Neutrophil (primary cell): ENCODE measurements at regions not wholly inside any gene's neighbourhood (a gene's known extent, or its start where the extent isn't known, plus 50 kb on each side); places are given as distances from the start of the nearest gene placed in this dataset.

Experiments
- H3K27ac ChIP-seq: fragments of 200-600 bp; sonication (generic); 2 replicates; pipeline ENCODE4 v1.5.1; 2016; ENCODE audit warnings: mild to moderate bottlenecking, moderate library complexity
- H3K27me3 ChIP-seq: fragments of 200-600 bp; sonication (generic); 2 replicates; pipeline ENCODE4 v1.6.0; 2016; ENCODE audit warnings: mild to moderate bottlenecking
- H3K36me3 ChIP-seq: fragments of 200-600 bp; sonication (generic); 2 replicates; pipeline ENCODE4 v1.5.1; 2017
- H3K4me1 ChIP-seq, 2 experiments: fragments of 200-600 bp in 1 of 2; sonication (generic) in 1 of 2; 1 replicate in 1 of 2; 2 replicates in 1 of 2; pipeline versions ENCODE4 v1.5.1 to v1.6.1; 2013 to 2016; ENCODE audit warnings: low read depth in 1 of 2, low read length in 1 of 2, mild to moderate bottlenecking in 1 of 2, moderate library complexity in 1 of 2; ENCODE audit not compliant: control insufficient read depth in 1 of 2, insufficient read depth in 1 of 2
- H3K4me3 ChIP-seq, 2 experiments: fragments of 200-600 bp in 1 of 2; sonication (generic) in 1 of 2; 1 replicate in 1 of 2; 2 replicates in 1 of 2; pipeline ENCODE4 v1.5.1; 2013 to 2016; ENCODE audit warnings: low read depth in 1 of 2, low read length in 1 of 2, mild to moderate bottlenecking in 1 of 2, moderate library complexity in 1 of 2
- H3K9me3 ChIP-seq: fragments of 200-600 bp; sonication (generic); 2 replicates; pipeline ENCODE4 v1.5.1; 2016
- TF ChIP-seq, protein P1 (sequence below): fragments of 200-600 bp; sonication (generic); IDR thresholded peaks from 2 replicates; pipeline ENCODE4 v1.5.1; 2016; ENCODE audit warnings: antibody characterized with exemption

DNA sequence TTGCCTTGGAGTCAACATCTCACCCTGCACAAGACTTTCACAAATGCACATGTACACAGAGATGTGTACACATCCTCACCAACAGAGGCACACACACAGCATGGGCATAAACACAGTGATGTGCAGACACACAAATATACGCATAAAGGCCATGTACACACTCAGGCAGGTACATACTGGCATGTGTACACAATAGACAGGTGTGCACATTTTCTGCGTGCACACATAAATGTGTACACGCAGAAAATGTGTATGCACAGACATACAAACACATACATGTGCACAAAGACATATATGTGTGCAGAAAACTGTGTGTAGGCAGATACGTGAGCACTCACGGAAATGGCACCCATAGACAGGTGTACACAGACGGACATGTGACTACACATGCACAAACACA lies 85.3 kb upstream of the ZBTB40 start:
- H3K27ac ChIP-seq: no peak overlapping the region
- H3K4me3 ChIP-seq: no peak overlapping the region
- H3K4me1 ChIP-seq: no peaks in the 10 kb centered on the region
- H3K9me3 ChIP-seq: no peaks in the 10 kb centered on the region
- no peaks in the 10 kb centered on the region for H3K36me3 ChIP-seq
- peaks cover 13% of the 10 kb centered on the region for H3K27me3 ChIP-seq
- TF ChIP-seq, protein P1, sequence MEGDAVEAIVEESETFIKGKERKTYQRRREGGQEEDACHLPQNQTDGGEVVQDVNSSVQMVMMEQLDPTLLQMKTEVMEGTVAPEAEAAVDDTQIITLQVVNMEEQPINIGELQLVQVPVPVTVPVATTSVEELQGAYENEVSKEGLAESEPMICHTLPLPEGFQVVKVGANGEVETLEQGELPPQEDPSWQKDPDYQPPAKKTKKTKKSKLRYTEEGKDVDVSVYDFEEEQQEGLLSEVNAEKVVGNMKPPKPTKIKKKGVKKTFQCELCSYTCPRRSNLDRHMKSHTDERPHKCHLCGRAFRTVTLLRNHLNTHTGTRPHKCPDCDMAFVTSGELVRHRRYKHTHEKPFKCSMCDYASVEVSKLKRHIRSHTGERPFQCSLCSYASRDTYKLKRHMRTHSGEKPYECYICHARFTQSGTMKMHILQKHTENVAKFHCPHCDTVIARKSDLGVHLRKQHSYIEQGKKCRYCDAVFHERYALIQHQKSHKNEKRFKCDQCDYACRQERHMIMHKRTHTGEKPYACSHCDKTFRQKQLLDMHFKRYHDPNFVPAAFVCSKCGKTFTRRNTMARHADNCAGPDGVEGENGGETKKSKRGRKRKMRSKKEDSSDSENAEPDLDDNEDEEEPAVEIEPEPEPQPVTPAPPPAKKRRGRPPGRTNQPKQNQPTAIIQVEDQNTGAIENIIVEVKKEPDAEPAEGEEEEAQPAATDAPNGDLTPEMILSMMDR: no peak

DNA sequence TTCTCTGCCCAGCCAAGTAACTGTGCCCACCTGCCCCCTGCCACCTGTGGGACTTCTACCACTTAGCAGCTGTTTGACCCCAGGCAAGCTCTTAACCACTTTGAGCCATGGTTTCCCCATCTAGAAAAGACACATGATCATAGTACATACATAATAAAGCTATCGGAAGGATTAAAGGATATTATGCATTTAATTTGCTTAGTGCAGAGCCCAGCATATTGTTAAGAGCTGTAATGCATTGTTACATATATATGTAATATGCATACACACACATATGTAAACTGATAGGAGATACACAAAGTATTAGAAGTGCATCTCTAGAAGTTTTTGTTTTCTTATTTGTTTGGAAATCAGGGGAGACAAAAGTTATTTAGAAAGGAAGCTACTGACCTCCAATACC lies 83.5 kb upstream of the ZBTB40 start:
- Histone ChIP-seq H3K9me3 (no peaks in the 10 kb centered on the region), H3K27ac (no peak overlapping the region), H3K36me3 (no peaks in the 10 kb centered on the region), H3K27me3 (peaks cover 14% of the 10 kb centered on the region), H3K4me1 (no peaks in the 10 kb centered on the region), H3K4me3 (no peak overlapping the region)
- TF ChIP-seq, protein P1: no peak

DNA sequence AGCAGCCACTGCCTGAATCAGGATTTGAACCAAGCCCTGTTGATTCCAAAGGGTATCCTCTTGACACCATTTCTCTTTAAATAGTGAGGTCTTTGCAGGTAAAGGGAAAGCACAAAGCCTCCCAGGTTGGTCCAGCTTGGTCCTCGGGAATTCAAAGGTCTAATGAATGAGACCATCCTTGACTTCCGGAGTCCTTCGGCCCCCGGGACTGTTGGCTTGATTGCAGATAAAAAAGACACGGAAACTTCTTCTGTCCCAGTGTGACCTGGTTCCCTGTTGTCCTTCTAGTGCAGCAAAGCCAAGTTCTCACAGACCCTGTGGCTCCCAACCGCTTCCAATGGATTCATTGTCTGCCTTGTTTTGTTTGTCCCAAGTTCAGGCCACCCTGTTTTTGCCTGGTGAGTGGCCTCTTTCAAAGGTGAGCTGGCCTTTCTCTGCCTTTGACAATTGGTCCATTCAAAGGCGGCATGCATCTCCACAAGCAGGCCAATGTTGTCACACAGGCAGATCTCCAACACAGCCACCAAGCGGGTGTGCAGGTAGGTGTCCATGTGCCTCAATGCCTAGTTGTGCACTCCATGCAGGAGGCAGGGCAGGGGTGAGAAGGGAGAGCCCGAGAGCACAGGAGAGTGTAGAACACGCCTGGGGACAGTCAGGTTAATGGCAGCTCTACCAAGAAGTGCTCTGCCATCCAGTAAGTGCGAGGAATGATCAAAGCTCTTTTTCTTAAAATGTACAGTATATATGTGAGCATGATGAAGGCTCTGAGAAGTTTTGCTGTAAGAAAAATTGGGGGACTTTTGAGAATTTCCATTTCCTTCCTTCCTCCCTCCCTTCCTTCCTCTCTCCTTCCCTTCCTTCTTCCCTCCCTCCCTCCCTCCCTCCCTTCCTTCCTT lies 82.1 kb upstream of the ZBTB40 start:
- H3K9me3 ChIP-seq: no peaks in the 10 kb centered on the region
- H3K27ac ChIP-seq: no peak overlapping the region
- H3K27me3 ChIP-seq: peaks cover 16% of the 10 kb centered on the region
- TF ChIP-seq, protein P1: no peak
- H3K4me1 ChIP-seq: no peaks in the 10 kb centered on the region
- H3K36me3 ChIP-seq: no peaks in the 10 kb centered on the region
- H3K4me3 ChIP-seq: no peak overlapping the region

DNA sequence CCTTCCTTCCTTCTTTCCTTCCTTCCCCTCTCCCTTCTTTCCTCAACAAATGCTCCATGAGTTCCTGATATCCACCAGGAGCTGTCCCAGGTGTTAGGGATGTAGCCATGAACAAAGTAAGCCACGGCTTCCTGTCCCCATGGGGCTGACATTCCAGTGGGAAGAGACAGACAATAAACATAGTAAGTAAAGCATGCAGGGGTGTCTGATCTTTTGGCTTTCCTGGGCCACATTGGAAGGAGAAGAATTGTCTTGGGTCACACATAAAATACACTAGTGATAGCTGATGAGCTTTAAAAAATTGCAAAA lies 81.5 kb upstream of the ZBTB40 start:
- H3K4me1 ChIP-seq: no peaks in the 10 kb centered on the region
- no peaks in the 10 kb centered on the region for H3K36me3 ChIP-seq
- H3K27me3 ChIP-seq: peaks cover 16% of the 10 kb centered on the region
- H3K9me3 ChIP-seq: no peaks in the 10 kb centered on the region
- TF ChIP-seq, protein P1: no peak
- no peak overlapping the region for H3K27ac ChIP-seq
- no peak overlapping the region for H3K4me3 ChIP-seq

DNA sequence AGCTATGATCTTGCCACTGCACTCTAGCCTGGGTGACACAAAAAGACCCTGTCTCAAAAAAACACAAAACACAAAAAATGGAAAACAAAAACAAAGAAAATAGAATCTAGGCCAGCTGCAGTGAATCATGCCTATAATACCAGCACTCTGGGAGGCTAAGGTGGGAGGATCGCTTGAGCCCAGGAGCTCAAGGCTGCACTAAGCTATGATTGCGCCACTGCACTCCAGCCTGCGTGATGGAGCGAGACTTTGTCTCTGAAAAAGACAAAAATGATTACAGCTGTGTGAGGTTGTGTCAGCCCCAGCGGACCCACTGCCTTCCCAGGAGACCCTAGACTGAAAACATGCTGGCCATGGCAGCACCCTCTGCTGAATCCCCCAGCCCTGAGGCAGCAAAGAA lies 80.2 kb upstream of the ZBTB40 start:
- no peaks in the 10 kb centered on the region for H3K9me3 ChIP-seq
- H3K36me3 ChIP-seq: no peaks in the 10 kb centered on the region
- no peak overlapping the region for H3K27ac ChIP-seq
- TF ChIP-seq, protein P1: no peak
- no peak overlapping the region for H3K4me3 ChIP-seq
- H3K4me1 ChIP-seq: no peaks in the 10 kb centered on the region
- H3K27me3 ChIP-seq: peaks cover 24% of the 10 kb centered on the region
